ENCODE measurements at regions not wholly inside any gene's neighbourhood (a gene's known extent, or its start where the extent isn't known, plus 50 kb on each side); places are given as distances from the start of the nearest gene placed in this dataset.
"Not testable (repeated sequence)": the region's sequence is repeated elsewhere in the genome, so short reads cannot be mapped to it uniquely, and the experiment has no call there.

DNA sequence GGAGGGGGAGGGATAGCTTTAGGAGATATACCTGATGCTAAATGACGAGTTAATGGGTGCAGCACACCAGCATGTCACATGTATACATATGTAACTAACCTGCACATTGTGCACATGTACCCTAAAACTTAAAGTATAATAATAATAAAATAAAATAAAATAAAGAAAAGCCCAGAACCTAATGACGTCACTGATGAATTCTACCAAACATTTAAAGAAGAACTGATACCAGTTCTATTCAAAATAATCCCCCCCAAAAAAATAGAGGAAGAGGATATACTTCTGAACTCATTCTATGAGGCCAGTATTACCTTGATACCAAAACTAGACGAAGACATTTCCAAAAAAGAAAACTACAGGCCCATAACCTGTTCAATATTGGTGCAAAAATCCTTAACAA lies 68.6 kb upstream of the AR start:
- DNase-seq (ENCODE audit: low spot score); FAIRE-seq: not testable (repeated sequence)

DNA sequence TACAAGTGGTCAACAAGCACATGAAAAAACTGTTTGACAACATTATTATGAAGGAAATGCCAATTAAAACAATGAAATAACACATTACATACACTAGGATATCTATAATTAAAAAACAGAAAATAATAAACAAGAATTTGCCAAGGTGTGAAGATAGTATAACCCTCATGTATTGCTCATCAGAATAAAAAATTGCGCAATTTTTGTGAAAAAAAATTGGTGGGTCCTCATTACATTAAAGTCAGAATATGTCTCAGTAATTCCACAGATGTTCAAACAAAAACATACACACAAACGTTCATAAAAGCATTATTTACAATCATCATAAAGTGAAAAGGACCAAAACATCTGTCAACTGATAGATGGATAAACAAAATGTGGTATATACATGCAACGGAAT lies 63.0 kb upstream of the AR start:
- no peak for DNase-seq (ENCODE audit: low spot score)
- FAIRE-seq = no peak
